ENCODE measurements at regions not wholly inside any gene's neighbourhood (a gene's known extent, or its start where the extent isn't known, plus 50 kb on each side); places are given as distances from the start of the nearest gene placed in this dataset.

- no peak for TF ChIP-seq POLR2A (IDR thresholded peaks at IDR 0.05; ENCODE audit: extremely low read depth, insufficient read length)
- TF ChIP-seq CTCF (IDR thresholded peaks at IDR 0.05; ENCODE audit: low read depth, low read length), result no peak
Observed at GRCh38 chr4:112817933-112818593, 181.1 kb downstream of the LARP7 start.

All from NB4 (cell line).